ENCODE measurements at regions not wholly inside any gene's neighbourhood (a gene's known extent, or its start where the extent isn't known, plus 50 kb on each side); places are given as distances from the start of the nearest gene placed in this dataset.

DNA sequence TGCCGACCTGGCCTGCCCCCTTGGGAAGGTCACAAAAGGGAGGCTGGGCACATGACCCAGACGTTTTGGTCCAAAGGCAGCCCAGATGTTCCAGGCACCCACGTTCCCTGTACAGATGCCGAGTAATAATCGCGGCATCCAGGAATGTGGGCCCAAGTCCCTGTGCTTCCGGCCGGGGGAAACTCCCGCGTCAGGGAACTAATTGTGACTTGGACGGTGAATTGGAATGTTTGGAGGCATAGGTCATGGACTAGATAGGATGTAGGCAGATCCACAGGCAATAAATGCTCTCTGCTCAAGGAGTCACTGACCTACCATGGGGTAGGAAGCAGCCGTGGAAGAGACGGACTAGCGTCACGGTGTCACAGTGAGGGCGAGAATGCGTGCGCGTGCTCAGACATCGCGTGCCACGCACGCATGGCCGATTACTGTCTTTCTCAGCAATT lies 178.4 kb downstream of the DUSP10 start:
- 92% methylated on average over 24 of the region's 24 CpGs for WGBS, 2 donors
- ATAC-seq (no peak), DNase-seq (no peak)
- Histone ChIP-seq H3K36me3 (replicated peaks in 1 of 2; ENCODE audit: insufficient read depth in 1 of 2, low read depth in 2 of 2) (no peaks in the 10 kb centered on the region), H3K27ac (no peak overlapping the region), H3K4me3 (no peak overlapping the region), H3K9me3 (no peaks in the 10 kb centered on the region), H3K27me3 (no peaks in the 10 kb centered on the region), H3K4me1 (peaks cover 13% of the 10 kb centered on the region)
- TF ChIP-seq POLR2A (IDR thresholded peaks at IDR 0.05) = no peak
- TF ChIP-seq, protein P1, sequence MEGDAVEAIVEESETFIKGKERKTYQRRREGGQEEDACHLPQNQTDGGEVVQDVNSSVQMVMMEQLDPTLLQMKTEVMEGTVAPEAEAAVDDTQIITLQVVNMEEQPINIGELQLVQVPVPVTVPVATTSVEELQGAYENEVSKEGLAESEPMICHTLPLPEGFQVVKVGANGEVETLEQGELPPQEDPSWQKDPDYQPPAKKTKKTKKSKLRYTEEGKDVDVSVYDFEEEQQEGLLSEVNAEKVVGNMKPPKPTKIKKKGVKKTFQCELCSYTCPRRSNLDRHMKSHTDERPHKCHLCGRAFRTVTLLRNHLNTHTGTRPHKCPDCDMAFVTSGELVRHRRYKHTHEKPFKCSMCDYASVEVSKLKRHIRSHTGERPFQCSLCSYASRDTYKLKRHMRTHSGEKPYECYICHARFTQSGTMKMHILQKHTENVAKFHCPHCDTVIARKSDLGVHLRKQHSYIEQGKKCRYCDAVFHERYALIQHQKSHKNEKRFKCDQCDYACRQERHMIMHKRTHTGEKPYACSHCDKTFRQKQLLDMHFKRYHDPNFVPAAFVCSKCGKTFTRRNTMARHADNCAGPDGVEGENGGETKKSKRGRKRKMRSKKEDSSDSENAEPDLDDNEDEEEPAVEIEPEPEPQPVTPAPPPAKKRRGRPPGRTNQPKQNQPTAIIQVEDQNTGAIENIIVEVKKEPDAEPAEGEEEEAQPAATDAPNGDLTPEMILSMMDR (IDR thresholded peaks at IDR 0.05) = no peak
- intact Hi-C loops (cut with DNase I) = no loop called here

DNA sequence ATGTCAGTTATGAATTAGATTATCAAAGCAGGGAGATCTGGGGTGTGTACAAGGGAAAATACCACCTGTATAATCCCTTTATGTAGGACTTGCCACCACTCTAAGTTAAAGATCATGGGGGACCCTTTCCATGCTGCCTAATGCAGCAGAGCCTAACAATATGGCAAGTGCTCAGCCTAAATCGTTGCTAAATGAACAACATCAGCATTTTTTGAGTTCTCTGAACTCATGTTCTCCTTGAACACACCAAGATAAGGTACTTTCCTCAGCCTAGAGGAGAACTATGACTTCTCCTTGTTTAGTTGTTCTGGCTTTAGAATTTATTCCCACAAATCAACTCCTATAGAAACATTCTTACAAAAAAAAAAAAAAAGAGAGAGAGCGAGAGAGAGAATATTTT lies 177.0 kb downstream of the DUSP10 start:
- TF ChIP-seq, protein P1 (IDR thresholded peaks at IDR 0.05) = no peak
- no peak for TF ChIP-seq POLR2A (IDR thresholded peaks at IDR 0.05)
- no peak for ATAC-seq
- Histone ChIP-seq H3K27me3 (no peaks in the 10 kb centered on the region), H3K36me3 (replicated peaks in 1 of 2; ENCODE audit: insufficient read depth in 1 of 2, low read depth in 2 of 2) (no peaks in the 10 kb centered on the region), H3K9me3 (no peaks in the 10 kb centered on the region), H3K4me3 (no peak overlapping the region), H3K27ac (no peak overlapping the region), H3K4me1 (peaks cover 13% of the 10 kb centered on the region)
- WGBS, 2 donors = 53 to 66% methylated on average over 2 of the region's 2 CpGs
- no peak for DNase-seq
- intact Hi-C loops (cut with DNase I) = no loop called here

DNA sequence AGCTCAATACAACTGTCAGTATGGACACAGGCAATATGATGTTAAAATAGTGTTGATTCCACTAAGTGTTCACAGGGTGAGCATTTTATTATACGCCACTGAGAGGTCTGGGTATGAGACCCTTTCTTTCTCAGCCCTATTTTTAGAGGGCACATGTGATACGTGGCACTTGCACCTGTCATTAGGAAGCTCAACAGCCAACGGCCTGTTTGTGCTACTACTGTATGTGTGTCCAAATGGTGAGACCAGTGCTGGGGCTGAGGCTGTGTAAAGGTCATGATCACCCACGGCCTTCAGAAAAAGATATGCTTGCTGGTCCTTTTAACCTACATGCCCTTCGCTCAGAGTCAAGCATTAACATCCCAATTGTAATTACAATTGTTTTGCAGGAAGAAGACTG lies 176.2 kb downstream of the DUSP10 start:
- Histone ChIP-seq H3K4me1 (peaks cover 13% of the 10 kb centered on the region), H3K27ac (no peak overlapping the region), H3K36me3 (replicated peaks in 1 of 2; ENCODE audit: insufficient read depth in 1 of 2, low read depth in 2 of 2) (no peaks in the 10 kb centered on the region), H3K27me3 (no peaks in the 10 kb centered on the region), H3K4me3 (no peak overlapping the region), H3K9me3 (no peaks in the 10 kb centered on the region)
- TF ChIP-seq, protein P1 (IDR thresholded peaks at IDR 0.05) = no peak
- no peak for TF ChIP-seq POLR2A (IDR thresholded peaks at IDR 0.05)
- DNase-seq (no peak), ATAC-seq (no peak)
- 70 to 71% methylated on average over 5 of the region's 5 CpGs for WGBS, 2 donors
- intact Hi-C loops (cut with DNase I) = no loop called here

DNA sequence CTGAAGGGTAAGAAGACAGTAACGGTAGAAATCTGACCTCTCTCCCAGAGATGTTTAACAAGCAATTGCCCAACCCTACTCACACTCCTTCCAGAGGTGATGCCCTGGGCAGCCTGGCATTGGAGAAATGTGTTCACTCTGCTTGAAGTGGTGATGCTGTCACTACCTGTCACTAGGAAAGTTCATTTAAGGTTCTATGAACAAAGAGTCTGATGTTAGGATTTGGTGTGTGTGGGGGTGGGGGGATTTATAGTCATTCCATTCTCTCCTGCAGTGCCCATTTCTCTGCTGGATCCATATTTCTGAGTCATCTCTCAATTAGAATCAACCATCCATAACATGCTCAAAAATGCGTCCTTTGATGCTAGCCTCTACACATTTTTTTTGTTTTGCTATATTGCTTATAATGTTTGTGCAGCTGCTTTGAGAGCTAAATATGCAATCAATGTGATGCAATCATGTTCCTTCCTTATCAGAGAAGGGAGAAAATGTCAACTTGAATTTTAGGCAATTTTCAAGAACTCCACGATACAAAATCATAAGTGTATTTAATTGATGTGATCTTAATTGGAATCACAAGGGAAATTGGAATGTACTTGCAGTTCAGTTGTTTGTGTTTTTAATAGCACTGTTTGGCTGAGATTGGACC lies 173.9 kb downstream of the DUSP10 start:
- no peaks in the 10 kb centered on the region for H3K9me3 ChIP-seq
- H3K27ac ChIP-seq = no peak overlapping the region
- TF ChIP-seq POLR2A (IDR thresholded peaks at IDR 0.05) = no peak
- TF ChIP-seq, protein P1 (IDR thresholded peaks at IDR 0.05) = no peak
- ATAC-seq (no peak), DNase-seq (no peak)
- WGBS, 2 donors = 33 to 34% methylated on average over 3 of the region's 3 CpGs
- H3K36me3 ChIP-seq (replicated peaks in 1 of 2; ENCODE audit: insufficient read depth in 1 of 2, low read depth in 2 of 2) = no peaks in the 10 kb centered on the region
- H3K4me1 ChIP-seq = peaks cover 13% of the 10 kb centered on the region
- no peaks in the 10 kb centered on the region for H3K27me3 ChIP-seq
- no peak overlapping the region for H3K4me3 ChIP-seq
- intact Hi-C loops (cut with DNase I) = no loop called here

DNA sequence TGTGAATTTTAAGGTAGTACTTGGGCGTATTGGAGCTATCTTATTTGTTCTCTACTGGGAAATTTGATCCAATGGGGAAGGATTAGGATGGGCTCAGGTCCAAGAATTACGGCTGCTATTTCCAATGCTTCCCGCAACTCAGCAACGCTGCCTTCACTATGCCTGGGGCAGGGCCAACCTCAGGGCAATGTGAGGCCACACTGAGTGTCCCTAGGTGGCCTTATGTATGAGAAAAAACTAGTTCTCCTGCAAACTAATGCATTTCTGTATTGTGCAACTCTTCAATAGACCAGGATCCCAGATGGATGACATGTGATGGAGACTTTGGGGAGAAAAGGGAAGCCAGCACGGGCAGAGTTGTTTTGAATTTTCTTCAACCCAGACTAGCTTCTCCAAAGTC lies 168.1 kb downstream of the DUSP10 start:
- Histone ChIP-seq H3K36me3 (replicated peaks in 1 of 2; ENCODE audit: insufficient read depth in 1 of 2, low read depth in 2 of 2) (no peaks in the 10 kb centered on the region), H3K9me3 (no peaks in the 10 kb centered on the region), H3K27me3 (no peaks in the 10 kb centered on the region), H3K4me1 (peaks cover 22% of the 10 kb centered on the region), H3K27ac (no peak overlapping the region), H3K4me3 (no peak overlapping the region)
- intact Hi-C loops (cut with DNase I) = no loop called here
- 26 to 28% methylated on average over 5 of the region's 5 CpGs for WGBS, 2 donors
- ATAC-seq (peak; percentile 82), DNase-seq (peak; percentile 27 to 59 (median 54))
- TF ChIP-seq POLR2A (IDR thresholded peaks at IDR 0.05) = no peak
- TF ChIP-seq, protein P1 (IDR thresholded peaks at IDR 0.05) = no peak

All from body of pancreas (tissue), 4 donors.